Liver (tissue), 7 donors: ENCODE measurements at regions not wholly inside any gene's neighbourhood (a gene's known extent, or its start where the extent isn't known, plus 50 kb on each side); places are given as distances from the start of the nearest gene placed in this dataset.

Experiments used
- DNase-seq: peaks from one replicate; pipeline ENCODE4 v3.0.0-alpha.2; 2017; ENCODE audit warnings: low spot score
- H3K27ac ChIP-seq, 2 donors: one replicate each; pipeline ENCODE4 v1.7.0; 2013; ENCODE audit warnings: inconsistent platforms in 2 of 2, low read length in 2 of 2, control low read depth in 1 of 2, low read depth in 1 of 2, mild to moderate bottlenecking in 1 of 2
- H3K27me3 ChIP-seq, 4 donors: one replicate each; pipeline versions ENCODE4 v1.6.1 to v1.7.0; 2013; ENCODE audit warnings: low read length in 3 of 4, inconsistent platforms in 1 of 4, mild to moderate bottlenecking in 1 of 4, moderate library complexity in 1 of 4; ENCODE audit not compliant: control insufficient read depth in 4 of 4, insufficient read depth in 4 of 4
- H3K36me3 ChIP-seq, 4 donors: one replicate each; pipeline versions ENCODE4 v1.6.1 to v1.7.0; 2013; ENCODE audit warnings: low read length in 3 of 4, mild to moderate bottlenecking in 3 of 4, low read depth in 1 of 4, moderate library complexity in 1 of 4; ENCODE audit not compliant: control insufficient read depth in 4 of 4, insufficient read depth in 3 of 4
- H3K4me1 ChIP-seq, 4 donors: one replicate each; pipeline versions ENCODE4 v1.6.1 to v1.7.0; 2013; ENCODE audit warnings: low read length in 3 of 4, mild to moderate bottlenecking in 3 of 4, moderate library complexity in 1 of 4; ENCODE audit not compliant: control insufficient read depth in 4 of 4, insufficient read depth in 4 of 4
- H3K4me3 ChIP-seq, 3 donors: one replicate each; pipeline versions ENCODE4 v1.6.1 to v1.7.0; 2013; ENCODE audit warnings: low read length in 3 of 3, control low read depth in 1 of 3, low read depth in 1 of 3, mild to moderate bottlenecking in 1 of 3
- H3K9ac ChIP-seq, 2 donors: one replicate each; pipeline ENCODE4 v1.7.0; 2013; ENCODE audit warnings: low read length in 2 of 2, mild to moderate bottlenecking in 2 of 2, moderate library complexity in 2 of 2, control low read depth in 1 of 2, low read depth in 1 of 2
- H3K9me3 ChIP-seq, 4 donors: one replicate each; pipeline versions ENCODE4 v1.6.1 to v1.7.0; 2013; ENCODE audit warnings: low read length in 3 of 4; ENCODE audit not compliant: control insufficient read depth in 4 of 4
- ATF3 ChIP-seq: IDR thresholded peaks from 2 replicates; pipeline ENCODE4 v1.6.1; 2016; ENCODE audit warnings: antibody characterized with exemption
- FOXA1 ChIP-seq: IDR thresholded peaks from 2 replicates; pipeline ENCODE4 v1.6.1; 2016; ENCODE audit warnings: antibody characterized with exemption
- FOXA2 ChIP-seq: IDR thresholded peaks from 2 replicates; pipeline ENCODE4 v1.6.1; 2016; ENCODE audit warnings: antibody characterized with exemption
- GABPA ChIP-seq, 2 donors: IDR thresholded peaks in 1 of 2; conservative IDR thresholded peaks in 1 of 2; 2 replicates each; pipeline ENCODE4 v1.6.1; 2016; ENCODE audit warnings: antibody characterized with exemption in 2 of 2, mild to moderate bottlenecking in 1 of 2, moderate library complexity in 1 of 2
- HNF4A ChIP-seq, 2 donors: conservative IDR thresholded peaks; 2 replicates each; pipeline ENCODE4 v1.6.1; 2016; ENCODE audit warnings: antibody characterized with exemption in 2 of 2, mild to moderate bottlenecking in 2 of 2
- HNF4G ChIP-seq: IDR thresholded peaks from 2 replicates; pipeline ENCODE4 v1.6.1; 2016; ENCODE audit warnings: antibody characterized with exemption
- MAX ChIP-seq: IDR thresholded peaks from 2 replicates; pipeline ENCODE4 v1.6.1; 2016; ENCODE audit warnings: antibody characterized with exemption
- NR2F2 ChIP-seq: IDR thresholded peaks from 2 replicates; pipeline ENCODE4 v1.6.1; 2016; ENCODE audit warnings: antibody characterized with exemption
- RAD21 ChIP-seq, 2 donors: IDR thresholded peaks; 2 replicates each; pipeline ENCODE4 v1.6.1; 2016; ENCODE audit warnings: antibody characterized with exemption in 2 of 2, mild to moderate bottlenecking in 2 of 2
- REST ChIP-seq: IDR thresholded peaks from 2 replicates; pipeline ENCODE4 v1.6.1; 2016; ENCODE audit warnings: antibody characterized with exemption, mild to moderate bottlenecking
- SP1 ChIP-seq: IDR thresholded peaks from 2 replicates; pipeline ENCODE4 v1.6.1; 2018; ENCODE audit warnings: antibody characterized with exemption, mild to moderate bottlenecking
- YY1 ChIP-seq: IDR thresholded peaks from 2 replicates; pipeline ENCODE4 v1.6.1; 2016; ENCODE audit warnings: antibody characterized with exemption, mild to moderate bottlenecking
- ZBTB33 ChIP-seq: IDR thresholded peaks from 2 replicates; pipeline ENCODE4 v1.6.1; 2016; ENCODE audit warnings: antibody characterized with exemption
- WGBS: extraction: QIAGEN DNeasy Blood & Tissue Kit; methylation state at CpG from one replicate; pipeline ENCODE4 v1.1.7; 2013; 5-methylcytosine and 5-hydroxymethylcytosine counted together
- donor health status: healthy.
- donor health status: healthy.
- donor health status: healthy.
- donor health status: healthy.

GRCh38 chrX:21171181-21171580 is 203.0 kb upstream of the CNKSR2 start (continued):
- TF ChIP-seq REST (no peak), HNF4G (no peak), ZBTB33 (no peak), RAD21 (IDR thresholded peaks at IDR 0.05) (no peak)

GRCh38 chrX:21174439-21174838 is 199.8 kb upstream of the CNKSR2 start:
- Histone ChIP-seq H3K9me3 (no peaks in the 10 kb centered on the region), H3K4me3 (no peak overlapping the region), H3K27ac (no peak overlapping the region), H3K27me3 (no peaks in the 10 kb centered on the region), H3K9ac (no peak overlapping the region), H3K36me3 (no peaks in the 10 kb centered on the region), H3K4me1 (no peaks in the 10 kb centered on the region)
- TF ChIP-seq HNF4G (no peak), MAX (no peak), ZBTB33 (no peak), ATF3 (no peak), FOXA1 (no peak), FOXA2 (no peak), YY1 (no peak), HNF4A (conservative IDR thresholded peaks at IDR 0.05) (no peak), REST (no peak), GABPA (IDR thresholded peaks at IDR 0.05 in 1 of 2, conservative IDR thresholded peaks at IDR 0.05 in 1 of 2) (no peak), SP1 (no peak), NR2F2 (no peak)
- 74% methylated on average over 1 of the region's 1 CpG for whole genome bisulfite sequencing
- no peak for DNase-seq
